Activated CD4-positive, alpha-beta T cell treated with anti-CD3 and anti-CD28 coated beads for 1 hour (primary cell): ENCODE measurements at regions not wholly inside any gene's neighbourhood (a gene's known extent, or its start where the extent isn't known, plus 50 kb on each side); places are given as distances from the start of the nearest gene placed in this dataset.

ENCODE experiments used
- DNase-seq: peaks from one replicate; pipeline ENCODE4 v3.0.0-alpha.2; 2020

GRCh38 chr4:26020881-26021280 lies 106.9 kb downstream of the SMIM20 start:
- no peak for DNase-seq

- no peak for DNase-seq
Measured at GRCh38 chr4:26021417-26022345, 107.7 kb downstream of the SMIM20 start.

DNA sequence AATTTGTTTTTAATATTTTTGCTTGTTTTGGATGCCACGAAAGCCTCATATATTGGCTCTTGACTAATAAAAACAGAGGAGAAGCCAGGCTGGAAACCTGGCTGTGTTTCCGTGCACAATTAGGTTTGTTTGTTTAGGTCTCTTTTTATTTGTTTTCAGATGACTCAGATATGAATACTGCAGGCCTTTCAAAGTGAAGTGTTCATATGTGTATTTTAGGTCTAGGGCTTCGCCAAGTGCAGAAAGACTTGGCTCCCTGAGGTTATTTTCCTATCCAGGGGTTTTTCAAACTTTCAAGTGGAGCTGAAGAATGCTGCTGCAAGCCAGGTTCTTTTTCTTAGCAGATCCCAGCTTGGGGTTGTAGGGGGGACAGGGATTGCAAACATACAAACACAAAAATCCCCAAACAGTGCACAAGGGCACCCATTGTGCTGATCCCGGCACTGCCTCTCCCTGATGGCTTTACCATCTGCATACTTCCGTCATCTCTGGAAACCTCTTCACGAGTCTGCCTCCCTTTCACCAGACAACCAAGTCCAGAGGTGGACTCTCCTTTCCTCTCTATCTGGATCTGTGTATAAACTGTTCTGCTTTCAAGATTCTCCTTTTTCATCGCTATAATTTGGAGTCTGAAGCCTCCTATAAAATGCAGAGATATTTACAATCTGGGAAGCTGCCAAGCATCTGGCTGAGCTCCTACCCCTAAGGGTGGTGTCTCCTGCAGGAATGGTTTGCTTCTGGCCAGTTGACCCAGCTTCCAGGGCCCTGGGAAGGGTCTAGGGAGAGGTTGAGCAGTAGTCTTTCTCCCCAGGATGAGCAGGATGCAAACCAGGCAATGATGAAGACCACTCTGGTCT lies 108.6 kb downstream of the SMIM20 start:
- DNase-seq, result no peak

GRCh38 chr4:26023203-26023972 lies 109.4 kb downstream of the SMIM20 start:
- no peak for DNase-seq

- DNase-seq, result no peak
Measured at GRCh38 chr4:26024079-26024478, 110.1 kb downstream of the SMIM20 start.

- no peak for DNase-seq
Measured at GRCh38 chr4:26028133-26028792, 114.2 kb downstream of the SMIM20 start.

- DNase-seq, result peak; percentile 47
Measured at GRCh38 chr4:26028793-26029567, 115.0 kb downstream of the SMIM20 start.

DNA sequence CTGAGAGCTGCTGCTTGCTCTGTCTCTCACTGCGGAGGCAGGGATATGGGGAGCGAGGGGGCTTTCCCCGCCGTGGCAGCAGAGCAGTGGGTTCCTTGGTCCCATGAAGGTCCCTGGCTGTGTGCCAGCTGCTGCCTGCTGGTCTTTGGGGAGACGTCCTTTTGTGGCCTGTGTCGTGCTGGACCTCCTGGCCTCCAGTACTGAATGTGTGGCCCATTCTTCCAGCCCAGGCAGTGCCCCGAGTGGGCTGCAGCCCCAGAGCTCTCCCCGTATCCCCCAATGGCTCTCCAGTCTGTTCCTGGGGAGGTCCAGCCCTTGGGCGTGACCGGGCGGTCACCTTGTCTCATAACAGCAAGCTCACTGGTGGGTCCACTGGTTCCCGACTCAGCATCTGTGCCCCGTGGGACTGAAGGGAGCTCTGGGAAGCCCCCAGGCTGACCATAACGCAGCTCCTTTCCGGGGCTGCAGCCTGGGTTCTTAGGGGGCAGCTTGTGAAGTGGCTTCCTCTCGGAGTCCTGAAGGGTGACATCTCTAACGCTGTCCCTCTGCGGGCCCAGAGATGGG lies 115.6 kb downstream of the SMIM20 start:
- DNase-seq, result no peak

DNA sequence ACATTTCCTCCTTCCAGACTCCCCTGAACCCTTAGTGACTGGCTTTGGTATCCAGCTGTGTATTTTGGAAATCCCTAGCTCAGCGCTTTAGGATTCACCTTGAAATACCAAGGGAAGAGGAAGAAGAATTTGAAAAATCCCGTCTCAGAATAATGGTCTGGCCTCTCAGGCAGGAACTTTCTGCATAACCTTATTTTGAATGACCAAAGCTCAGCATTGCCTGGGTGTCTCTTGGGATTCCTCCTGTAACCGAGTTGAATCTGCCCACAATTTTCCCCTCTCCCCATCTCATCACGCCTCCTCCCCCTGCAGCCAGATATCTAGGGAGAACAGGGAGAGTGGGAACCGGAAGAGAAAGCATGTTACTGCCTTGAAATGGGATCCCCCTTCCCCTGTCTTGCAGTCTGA lies 116.2 kb downstream of the SMIM20 start:
- no peak for DNase-seq

GRCh38 chr4:26030780-26031179 lies 116.8 kb downstream of the SMIM20 start:
- DNase-seq, result no peak

DNA sequence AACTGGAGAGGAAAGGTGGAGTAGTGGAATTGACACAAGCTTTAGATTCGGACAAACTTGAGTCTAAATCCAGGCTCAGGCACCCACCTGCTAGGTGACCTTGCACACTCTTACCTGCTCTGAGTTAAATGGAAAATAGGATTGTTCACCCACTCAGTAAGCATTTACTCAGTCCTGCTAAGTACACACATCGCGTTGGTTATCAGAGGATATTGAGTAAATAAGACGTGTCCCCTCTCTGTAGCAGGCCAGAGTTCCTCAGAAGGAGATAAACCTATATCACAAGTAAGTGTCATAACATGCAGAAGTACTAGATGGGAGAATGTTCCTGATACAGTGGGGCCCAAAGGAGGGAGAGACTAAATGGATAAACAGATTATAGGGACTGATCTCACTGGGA lies 117.7 kb downstream of the SMIM20 start:
- DNase-seq, result no peak

DNA sequence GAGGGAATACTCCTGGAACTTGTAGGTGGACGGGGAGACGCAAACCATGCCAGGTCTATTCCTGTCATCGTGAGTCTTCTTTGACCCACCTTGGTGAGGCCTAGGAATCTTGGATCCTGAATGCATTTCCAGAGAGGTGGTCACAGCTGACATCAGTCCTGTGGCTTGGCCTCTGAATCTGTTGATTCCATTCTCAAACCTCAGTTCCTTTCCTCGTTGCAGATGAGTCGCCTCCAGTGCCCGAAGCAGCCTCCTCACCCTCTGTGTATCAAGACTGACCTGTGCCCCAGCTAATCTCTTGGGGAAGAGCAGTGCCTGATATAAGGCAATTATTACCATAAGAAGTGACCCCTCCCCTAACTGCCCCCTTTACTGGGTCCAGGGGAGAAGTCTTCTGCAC lies 118.1 kb downstream of the SMIM20 start:
- no peak for DNase-seq

- DNase-seq, result no peak
Measured at GRCh38 chr4:26032630-26033317, 118.8 kb downstream of the SMIM20 start.

DNA sequence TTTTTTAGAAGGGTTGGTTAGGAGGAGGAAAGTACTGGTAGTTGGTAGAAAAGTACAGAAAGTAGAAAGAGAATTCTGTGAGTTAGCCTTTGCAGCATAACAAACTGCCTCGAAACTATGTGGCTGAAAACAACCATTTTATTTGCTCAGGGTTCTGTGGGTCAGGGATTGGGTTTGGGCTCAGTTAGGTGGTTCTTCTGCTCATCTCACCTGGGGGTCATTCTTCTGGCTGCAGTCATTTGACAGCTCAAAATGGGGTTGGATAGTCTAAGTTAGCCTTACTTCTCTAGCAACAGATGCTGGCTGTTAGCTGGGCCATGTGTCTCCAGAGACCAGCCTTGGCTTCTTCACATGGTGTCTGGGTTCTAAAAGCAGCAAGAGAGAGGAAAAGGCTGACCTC lies 119.4 kb downstream of the SMIM20 start:
- DNase-seq, result no peak

DNA sequence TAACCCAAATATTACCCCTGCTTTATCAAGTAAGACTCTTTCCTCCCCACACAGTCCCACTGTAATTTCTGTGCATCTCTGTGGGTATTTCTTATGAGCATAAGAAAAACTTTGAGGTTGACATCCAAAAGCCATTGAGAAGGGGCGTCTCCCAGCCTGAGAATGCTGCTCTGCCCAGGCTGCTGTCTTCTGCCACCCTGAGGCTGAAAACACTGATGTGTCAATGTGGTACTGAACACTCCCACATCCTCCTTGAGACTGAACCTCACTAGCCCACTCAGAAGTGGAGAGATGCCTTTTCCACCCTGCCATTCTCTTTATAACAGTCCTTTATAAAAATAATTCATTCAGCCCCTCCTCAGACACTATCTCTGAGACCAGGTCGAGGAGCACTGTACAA lies 120.8 kb downstream of the SMIM20 start:
- DNase-seq, result no peak

DNA sequence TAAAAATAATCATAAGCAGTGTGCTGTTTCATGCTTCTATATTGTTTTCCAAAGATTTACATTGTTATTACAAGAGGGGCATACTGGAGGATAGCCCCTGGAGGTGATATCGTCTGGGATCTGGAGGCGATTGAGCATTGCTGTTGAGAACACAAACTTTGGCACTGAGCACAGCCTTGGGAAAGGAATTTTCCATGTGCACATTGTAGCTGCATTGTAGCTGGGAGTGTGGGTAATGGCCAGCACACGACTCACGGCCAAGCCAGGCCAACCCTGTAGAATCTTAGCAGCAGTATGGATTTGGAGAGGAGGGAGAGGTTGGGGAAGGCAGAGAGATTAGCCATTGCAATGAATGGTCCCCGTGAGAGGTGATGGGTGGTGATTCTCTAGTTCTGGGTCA lies 121.9 kb downstream of the SMIM20 start:
- no peak for DNase-seq

GRCh38 chr4:26039639-26040359 lies 125.8 kb downstream of the SMIM20 start:
- no peak for DNase-seq

DNA sequence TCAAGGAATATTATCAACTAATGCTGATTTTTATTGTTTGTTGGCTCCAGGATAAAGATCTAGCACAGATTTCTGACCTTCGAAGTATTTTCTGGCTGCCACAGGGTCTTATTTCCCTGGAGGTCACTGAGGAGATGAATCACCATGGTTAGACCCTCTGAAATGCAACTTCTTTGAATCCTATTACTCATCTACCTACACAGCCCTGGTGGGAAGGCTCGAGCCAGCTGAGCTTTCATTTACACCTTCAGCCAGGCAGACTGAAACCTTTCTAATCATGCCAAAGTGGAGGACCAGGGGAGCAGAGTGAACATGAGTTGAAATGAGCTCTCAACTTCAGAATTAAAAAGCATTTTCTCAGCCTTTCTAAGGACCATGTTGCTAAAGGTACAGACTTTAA lies 130.5 kb downstream of the SMIM20 start:
- DNase-seq, result no peak

DNA sequence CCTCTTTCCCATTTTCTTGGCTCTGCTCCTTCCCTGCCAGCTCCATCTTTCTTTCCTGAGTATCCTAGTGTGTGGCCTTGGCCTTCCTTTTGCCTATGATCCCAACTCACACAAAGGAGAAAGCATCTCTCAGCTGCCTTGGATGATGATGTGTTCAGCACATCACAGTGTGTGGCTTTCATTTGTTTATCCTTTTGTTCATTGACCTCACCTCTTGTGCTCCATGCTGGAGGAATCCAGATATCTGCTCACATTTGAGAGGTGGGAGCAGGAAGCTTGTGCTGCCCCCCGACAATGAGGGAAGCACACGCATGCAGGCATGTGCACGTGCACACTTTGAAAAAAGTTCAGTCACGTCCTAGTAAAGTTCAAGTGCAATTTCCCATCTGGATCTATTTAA lies 131.0 kb downstream of the SMIM20 start:
- no peak for DNase-seq

DNA sequence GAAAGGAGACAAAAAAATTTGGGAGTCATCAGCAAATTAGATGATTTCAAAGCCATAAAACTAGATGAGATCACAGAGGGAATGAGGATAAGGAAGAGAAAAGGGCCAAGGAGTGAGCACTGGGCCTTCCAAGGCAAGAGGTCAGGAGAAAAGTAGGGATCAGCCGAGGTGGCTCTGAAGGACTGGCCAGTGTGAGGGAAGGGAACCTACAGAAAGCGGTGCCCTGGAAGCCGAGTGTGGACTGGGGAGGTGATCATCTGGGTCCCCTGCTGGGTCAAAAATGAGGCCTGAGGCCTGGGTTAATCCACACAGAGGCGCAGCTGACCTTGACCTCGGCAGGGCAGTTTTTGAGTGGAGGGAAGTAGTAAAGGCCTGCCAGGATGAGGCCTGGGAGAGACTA lies 133.8 kb downstream of the SMIM20 start:
- DNase-seq, result no peak
